ENCODE measurements at regions not wholly inside any gene's neighbourhood (a gene's known extent, or its start where the extent isn't known, plus 50 kb on each side); places are given as distances from the start of the nearest gene placed in this dataset.
"Not testable (repeated sequence)": the region's sequence is repeated elsewhere in the genome, so short reads cannot be mapped to it uniquely, and the experiment has no call there.

DNA sequence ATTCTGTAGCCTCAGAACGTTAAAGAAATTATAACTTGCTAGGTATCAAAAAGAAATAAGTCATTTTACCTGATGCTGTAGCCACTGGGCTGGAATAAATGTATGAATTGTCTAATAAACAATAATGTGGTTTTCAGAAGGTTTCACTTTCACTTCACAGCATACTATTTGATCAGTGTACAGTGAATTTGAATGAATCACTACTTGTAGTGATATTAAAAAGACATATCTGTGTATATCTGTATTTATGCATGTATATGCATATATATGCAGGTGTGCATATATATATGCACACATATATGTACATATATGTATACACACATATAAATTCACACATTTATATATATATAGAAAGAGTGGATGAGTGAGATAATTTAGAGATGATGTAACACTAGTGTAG, 440.0 kb upstream of the PCDH10 start:
- no peak for DNase-seq

DNA sequence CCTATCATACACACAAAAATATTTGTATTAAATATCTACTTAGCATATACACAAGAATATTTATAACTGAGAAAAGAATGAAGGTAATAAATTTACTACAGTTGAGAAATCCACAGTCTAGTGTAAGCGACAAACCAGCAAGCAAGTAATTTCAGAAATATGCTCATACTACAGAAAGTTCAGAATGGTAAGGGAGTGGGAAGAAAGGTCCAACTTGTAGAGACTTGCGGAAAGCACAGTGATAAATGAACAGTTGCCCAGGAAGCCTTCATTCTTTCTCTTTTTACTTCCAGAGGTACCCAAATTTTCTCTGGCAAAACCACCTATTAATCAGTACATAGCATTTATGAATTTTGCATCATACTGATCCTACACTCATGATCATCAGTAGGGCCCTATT, 438.1 kb upstream of the PCDH10 start:
- no peak for DNase-seq

DNA sequence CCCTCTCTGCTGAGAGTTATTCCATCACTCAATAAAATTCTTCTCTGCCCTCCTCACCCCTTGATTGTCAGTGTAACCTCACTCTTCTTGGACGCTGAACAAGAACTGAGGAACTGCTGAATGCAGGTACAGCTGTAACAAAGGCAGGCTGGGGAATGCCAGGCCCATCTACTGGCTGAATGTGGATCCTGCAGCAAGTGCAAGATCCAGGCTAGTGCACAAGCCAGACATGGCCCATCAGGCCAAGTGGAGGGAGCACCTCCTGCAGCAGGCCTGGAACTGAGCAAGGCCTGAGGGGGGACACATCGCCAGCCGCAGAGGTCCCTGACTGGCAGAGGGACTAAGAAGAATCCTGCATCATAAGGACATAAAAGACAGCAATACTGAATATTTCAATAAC, 411.8 kb upstream of the PCDH10 start:
- no peak for DNase-seq

DNA sequence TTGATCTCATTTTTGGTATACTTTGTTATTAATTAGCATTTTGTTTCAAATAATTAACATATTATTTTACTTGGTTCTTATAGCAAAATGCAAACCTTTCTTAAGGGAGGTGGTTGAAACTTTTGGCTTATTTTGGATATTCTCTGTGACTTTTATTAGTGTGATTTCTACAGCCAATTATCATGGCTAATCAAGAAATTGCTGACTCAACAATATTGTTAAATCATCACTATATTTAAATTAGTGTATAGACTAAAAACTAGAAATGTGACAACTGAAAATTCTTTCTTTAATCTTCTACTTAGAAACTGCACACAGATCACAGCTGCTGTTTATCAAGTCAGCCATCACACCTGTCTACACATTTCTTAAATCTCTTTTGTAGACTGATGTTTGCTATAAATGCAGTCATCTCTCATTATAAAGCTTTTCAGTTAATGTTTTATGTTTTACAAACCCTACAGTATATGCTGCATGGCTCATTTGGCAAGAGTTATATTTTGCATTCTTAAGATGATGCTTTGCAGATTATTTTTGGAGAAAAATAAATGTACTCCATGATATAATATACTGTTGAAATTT, 389.8 kb upstream of the PCDH10 start:
- no peak for DNase-seq

DNA sequence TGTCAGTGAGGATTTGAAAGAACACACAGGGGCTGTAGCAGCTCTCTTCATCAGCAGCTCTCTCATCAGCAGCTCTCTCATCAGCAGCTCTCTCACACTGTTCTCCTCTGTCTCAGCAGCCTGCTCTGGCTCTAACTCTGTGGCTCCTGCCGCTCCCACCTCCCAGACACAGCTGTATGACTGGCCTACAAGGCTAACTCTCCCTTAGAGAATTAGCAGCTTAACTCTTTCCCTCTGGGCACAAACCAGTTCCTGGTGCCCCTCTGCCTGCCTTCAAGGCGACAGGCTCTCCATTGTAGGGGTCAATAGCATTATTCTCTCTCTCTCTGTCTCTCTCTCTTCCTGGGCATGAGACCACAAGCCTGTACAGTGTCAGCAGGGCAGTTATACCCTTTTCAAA, 385.6 kb upstream of the PCDH10 start:
- DNase-seq = no peak

DNA sequence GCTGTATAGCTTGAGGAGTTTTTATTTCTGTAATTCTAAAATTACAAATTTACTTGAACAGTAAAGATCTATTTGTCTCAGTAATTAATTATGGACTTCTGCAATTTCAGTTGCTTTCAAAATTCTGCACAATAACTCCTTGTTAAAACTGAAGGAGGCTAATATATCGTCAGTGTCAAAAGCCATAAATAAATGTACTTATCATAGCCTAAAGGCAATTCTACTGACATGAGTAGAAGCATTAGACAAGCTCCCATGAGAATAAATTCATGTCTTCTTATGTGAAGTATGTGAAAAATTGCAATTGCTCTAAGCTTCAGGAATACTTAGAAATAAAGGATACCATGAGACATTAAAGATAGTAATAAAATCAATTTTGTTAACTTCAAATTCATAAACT, 381.2 kb upstream of the PCDH10 start:
- no peak for DNase-seq

DNA sequence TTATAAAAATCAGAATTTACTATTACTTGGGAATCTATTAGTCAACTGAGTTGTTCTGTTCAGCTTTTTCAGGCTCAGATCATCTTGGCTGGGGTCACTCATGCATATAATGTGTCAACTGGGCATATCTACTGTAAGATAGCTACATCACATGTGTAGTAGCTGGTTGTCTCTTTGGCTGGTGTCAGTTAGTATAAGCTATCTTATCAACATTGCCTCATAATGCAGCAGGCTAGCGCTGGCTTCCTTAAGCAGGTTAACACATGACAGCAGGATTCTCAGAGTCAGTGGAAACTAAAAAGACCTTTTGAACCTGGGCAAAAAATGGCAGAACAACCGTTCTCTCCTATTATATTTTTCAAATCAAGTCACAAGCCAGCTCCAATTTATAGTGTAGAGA, 378.3 kb upstream of the PCDH10 start:
- no peak for DNase-seq

DNA sequence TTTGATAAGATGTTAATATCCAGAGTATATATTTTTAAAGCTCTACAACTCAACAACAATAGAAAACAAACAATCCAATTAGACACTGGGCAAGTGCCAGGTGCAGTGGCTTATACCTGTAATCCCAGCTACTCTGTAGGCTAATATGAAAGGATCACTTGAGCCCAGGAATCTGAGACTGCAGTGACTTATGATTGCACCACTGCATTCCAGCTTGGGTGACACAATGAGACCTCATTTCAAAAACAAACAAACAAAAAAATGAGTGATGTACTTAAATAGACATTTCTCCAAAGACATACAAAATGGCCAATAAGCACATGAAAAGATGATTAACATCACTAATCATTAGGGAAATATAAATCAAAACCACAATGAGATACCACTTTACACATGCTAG, 356.8 kb upstream of the PCDH10 start:
- no peak for DNase-seq

DNA sequence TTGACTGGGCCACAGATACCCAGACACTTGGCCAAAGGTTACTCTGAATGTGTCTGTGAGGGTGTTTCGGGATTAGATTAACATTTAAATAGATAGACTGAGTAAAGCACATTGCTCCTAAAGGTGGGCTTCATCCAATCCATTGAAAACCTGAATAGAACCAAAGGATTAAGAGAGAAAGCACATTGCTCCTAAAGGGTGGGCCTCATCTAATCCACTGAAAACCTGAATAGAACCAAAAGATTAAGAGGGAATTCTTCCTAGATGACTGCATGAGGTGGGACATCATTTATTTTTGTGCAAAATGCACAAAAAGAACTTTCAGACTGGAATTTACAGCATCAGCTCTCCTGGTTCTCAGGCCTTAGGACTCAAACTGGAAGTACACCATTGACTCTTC, 351.2 kb upstream of the PCDH10 start:
- no peak for DNase-seq

DNA sequence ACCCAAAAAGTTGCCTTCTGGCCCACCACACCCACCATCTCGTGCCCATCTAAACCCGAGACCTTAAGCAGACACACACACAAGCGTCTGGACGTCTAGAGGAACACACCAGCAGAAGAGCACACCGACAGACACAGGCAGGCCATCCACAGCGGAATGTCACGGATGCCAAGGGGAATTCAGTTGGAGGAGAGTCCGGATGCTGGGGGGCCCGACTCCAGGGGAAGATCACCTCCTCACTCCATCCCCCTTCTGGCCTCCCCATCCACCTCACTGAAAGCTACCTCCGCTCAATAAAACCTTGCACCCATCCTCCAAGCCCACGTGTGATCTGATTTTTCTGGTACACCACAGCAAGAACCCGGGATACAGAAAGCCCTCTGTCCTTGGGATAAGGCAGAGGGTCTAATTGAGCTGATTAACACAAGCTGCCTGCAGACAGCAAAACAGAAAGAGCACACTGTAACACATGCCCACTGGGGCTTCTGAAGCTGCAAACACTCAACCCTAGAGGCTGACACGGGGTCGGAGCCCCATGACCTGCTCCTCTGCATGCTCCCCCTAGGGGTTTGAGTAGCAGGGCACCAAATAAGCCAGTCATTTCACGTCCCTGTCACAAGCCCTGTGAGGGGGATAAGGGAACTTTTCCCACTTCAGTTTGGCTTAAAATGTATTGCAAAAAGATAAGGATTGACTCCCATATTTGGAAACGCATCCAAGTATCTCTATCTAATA, 339.6 kb upstream of the PCDH10 start:
- no peak for DNase-seq

DNA sequence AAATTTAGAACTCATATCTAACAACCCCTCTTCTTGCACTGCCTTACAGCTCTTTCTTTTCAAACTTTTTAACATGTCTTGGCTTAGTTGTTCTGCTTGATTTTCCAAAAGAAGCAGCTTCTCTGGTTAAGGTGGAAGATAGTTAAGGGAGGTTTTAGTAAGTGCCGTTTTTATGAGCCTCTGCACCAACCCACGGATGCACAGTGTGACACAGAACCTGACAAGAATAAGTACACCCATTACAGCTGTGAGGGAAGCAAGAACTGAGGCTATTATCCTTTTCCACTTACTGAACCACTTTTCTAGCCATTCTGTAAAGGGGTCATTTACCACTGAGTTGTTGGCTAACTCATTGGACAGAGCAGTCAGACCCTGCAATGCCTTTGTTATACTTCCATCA, 336.0 kb upstream of the PCDH10 start:
- DNase-seq = not testable (repeated sequence)

DNA sequence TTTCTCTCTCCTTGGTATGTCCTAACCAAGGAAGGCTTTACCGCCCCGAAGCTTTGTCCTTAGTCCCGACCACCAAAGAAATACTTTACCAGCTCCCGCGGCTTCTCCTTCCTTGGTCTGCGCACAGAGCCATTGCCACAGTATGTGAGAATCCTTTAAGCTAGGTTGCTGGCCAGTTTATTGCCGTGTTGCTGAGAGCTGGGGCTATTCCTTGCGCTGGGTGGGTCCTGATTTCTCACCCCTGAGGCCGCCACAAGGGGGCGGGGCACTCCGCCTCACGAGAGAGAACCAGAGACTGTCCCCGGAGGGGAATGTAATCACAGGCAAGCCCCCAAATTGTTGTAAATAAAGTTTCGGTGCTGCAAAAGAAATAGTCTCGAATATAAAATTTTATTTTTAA, 331.0 kb upstream of the PCDH10 start:
- no peak for DNase-seq

DNA sequence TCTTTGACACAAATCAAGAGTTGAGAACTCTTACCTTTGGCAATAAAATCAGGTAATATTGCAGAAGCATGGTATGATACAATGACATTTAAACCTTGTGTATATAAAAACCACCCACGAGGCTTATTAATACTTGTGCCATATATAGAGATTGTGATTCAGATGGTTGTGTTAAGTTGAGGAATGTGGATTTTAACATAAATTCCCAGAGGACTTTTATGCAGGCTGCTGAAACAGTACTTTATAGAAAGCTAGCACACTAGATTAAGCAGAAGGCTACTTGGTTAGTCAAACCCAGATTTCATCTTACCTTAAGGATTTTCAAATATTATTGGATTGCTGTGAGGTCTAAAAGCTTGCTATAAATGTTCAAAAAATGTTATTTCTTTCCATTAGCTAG, 325.7 kb upstream of the PCDH10 start:
- DNase-seq = no peak

DNA sequence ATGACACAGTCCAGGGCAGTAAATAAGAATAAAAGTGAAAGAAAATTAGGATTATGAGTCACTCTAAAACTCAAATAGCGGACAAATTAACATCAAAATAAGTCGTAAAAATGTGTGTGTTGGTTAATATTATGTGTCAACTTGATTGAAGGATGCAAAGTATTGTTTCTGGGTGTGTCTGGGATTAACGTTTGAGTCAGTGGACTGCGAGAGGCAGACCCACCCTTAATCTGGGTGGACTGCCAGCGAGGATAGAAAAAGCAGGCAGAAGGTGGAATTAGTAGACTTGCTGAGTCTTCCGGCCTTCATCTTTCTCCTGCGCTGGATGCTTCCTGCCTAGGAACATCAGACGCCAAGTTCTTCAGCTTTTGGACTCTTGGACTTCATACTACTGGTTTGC, 324.3 kb upstream of the PCDH10 start:
- no peak for DNase-seq

DNA sequence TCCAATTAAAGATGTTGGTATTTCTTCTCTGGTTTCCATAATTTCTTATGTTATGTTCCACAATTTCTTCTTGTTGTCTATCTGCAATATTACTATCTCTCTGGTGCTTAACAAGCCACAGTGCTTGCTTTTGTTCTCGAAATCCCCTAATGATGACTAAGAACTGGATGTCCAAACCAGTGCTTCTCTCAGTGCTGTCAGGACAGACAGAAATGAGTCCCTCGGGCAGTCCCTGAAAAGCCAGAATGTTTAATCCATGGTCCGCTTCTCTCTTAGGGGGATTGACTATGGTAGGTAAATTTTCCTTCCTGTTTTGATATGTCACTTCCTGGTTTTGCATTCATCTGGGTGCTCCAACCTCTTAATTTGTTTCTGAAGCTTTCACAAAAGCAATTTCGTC, 321.6 kb upstream of the PCDH10 start:
- DNase-seq = no peak

DNA sequence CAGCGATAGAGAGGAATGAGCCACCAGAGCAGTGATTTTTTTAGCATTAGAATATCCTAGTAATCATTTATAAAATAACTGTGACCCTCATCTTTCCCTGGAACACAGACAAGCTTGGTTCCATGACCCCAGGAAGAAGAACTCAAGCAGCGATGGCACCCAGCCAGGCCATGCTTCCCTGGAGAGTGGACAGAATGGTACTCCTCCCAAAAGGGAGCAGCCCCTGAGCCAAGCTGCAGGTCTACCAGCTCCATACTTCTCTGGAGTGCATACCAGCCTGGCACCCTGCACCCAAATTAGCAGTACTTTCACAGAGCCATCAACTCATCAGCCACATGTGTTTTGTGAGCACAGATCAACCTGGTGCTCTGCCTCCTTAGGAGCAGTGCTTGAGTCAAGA, 310.9 kb upstream of the PCDH10 start:
- DNase-seq = no peak

DNA sequence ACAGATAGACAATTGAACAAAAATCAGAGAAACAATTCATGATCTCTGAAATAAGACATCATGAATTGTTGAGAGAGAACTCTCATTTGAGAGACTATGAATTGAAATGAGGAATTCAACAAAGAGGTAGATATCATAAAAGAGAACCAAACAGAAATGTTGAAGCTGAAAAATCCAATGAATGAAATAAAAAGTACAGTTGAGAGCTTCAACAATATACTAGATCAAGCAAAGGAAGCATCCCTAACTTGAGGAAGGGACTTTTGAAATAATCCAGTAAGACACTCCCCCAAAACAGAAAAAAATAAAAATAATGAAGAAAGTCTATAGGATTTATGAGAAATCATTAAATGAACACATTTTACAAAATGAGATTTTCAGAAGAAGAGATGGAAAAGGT, 310.0 kb upstream of the PCDH10 start:
- DNase-seq = no peak

DNA sequence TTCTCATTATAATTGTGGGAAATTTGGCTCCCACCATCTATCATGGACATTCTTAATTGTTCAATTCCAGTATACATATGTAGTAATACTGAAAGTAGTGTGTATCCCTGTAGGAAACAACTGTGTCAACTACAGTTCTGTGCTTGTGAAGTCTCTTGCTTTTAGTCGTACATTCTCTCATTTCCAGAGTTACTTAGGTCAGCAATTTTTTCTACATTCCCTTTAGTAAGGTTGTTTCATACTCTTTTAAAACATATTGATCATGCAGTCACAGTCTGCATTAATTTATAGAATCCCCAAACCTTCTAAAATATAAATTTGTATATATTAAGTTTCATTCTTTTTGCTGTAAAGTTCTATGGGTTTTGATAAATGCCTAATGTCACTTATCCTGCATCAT, 289.2 kb upstream of the PCDH10 start:
- no peak for DNase-seq

DNA sequence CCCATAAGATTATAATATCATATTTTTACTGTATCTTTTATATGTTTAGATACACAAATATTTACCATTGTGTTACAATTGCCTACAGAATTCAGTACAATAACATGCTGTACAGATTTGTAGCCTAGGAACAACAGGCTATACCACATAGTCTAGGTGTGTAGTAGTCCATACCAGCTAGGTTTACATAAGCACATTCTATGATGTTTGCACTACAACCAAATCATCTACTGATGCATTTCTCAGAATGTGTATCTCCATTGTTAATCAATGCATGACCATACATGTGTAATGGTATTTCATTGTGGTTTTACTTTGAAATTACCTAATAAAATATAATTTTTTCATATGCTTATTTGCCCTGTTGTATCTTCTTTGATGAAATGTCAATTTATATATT, 288.1 kb upstream of the PCDH10 start:
- DNase-seq = no peak

DNA sequence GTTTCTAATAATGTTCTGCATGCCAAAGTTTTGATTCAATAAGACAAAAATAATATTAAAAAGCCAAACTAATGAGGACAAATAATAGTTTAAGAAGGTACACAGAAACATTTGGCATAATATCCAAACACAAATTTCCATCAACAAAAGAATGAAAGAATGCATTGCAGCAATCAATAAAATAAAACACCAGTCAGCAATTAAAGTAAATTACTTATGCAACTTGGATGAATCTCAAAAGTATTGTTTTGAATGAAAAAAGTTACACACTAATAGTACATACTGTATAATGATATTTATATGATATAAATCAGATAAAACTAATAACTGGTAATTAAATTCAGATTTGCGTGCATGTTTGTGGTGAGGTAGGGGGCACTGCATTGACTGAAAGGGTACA, 285.5 kb upstream of the PCDH10 start:
- no peak for DNase-seq

DNA sequence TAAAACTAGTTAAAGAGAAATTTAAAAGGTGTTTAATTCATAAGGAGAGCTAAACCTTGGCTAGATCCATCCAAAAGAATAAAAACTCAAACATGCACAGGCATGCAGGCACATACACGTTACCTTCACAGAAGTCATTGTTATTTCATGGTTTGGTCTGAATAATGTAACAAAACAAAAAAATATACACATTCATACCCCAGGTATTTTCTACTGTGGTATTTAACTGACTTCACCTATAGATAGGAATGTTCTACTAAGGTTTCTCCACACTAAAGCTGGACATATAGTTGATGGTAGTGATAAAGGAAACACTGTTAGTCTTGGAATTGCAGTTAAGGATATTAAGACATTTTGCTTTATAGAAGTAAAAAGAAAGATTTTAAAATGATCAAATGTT, 283.6 kb upstream of the PCDH10 start:
- DNase-seq = no peak

DNA sequence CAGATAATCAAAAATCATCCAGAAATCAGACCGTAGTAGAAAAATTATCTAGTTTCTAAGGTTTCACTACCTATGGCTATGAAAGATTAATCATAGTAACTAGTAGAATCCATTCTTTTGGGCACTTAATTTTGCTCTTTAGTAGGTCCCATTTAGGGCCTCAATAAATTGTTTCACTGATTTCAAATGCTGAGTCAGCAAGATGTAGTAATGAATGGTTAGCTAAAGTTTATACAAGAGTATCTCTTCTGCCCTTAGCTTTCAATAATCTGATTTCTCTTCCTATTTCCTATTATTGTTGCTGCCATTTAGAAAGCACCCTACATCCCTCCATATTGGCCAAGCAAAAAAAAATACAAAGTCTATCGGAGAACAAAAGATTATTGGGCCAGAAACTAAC, 283.2 kb upstream of the PCDH10 start:
- DNase-seq = no peak

DNA sequence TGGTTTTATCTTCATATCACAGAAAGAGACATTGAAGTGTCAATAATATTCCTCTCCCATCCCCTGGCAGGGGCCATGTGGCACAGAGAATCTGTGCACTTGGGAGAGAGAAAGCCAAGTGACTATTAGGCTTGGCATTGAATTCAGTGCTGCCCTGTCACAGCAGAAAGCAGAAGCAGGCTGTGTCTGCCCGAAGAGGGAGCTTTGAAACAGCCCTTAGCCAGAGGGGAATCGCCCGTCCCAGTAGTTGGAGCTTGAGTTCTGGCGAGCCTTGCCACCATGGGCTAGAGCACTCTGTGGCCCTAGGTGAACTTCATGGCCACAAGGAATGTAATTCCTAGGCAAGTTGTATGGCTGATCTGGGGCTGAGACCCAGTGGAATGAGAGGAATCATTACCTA, 282.5 kb upstream of the PCDH10 start:
- DNase-seq = no peak

DNA sequence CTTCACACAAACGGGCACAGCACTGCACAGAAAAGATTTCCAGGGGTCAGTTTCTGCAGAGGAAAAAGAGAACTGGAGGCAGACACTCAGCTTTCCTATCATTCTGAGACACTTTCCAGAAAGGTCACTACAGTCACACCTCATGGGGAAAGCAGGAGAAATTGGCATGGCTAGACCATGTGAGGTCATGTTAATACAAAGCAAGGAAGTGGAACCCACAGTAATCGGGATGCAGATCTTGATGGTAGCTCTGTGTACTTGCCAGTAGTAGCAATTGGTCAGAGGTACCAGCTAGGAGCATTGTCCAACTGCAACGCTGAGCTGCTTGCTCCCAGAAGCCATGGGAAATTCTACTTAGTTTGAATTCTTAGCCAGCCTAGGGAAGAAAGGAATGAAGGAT, 255.3 kb upstream of the PCDH10 start:
- no peak for DNase-seq

DNA sequence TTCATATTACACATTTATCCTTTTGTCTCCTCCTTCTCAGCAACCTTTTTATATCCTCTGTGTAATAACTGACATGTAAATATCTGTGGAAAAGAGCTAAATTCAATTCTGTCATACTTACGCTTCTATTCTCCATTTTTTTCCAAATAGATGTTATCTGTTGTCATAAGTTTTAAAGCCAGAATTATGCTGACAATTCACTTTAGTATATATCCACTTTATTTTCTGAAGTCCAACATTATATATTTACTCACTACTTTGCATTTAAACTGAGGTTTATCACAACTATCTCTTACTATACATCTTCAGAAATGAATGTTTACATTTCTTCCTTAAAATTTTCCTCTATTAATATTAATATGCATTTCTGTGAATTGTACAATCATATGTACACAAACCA, 247.9 kb upstream of the PCDH10 start:
- DNase-seq = no peak

All from hematopoietic multipotent progenitor cell treated with erythropoietin and hydrocortisone succinate and interleukin-3 and kit ligand, for 6 days (in vitro differentiated cells).